NB4 (cell line): ENCODE measurements at regions not wholly inside any gene's neighbourhood (a gene's known extent, or its start where the extent isn't known, plus 50 kb on each side); places are given as distances from the start of the nearest gene placed in this dataset.

ENCODE experiments used
- DNase-seq: peaks from one replicate; pipeline ENCODE4 v3.0.0; 2010; ENCODE audit warnings: low read depth
- H3K4me3 ChIP-seq: one replicate; pipeline ENCODE4 v1.5.1; 2011; ENCODE audit warnings: mild to moderate bottlenecking, low read depth, low read length, moderate library complexity
- MYC ChIP-seq: IDR thresholded peaks from 2 replicates; pipeline ENCODE4 v1.6.1; 2011; ENCODE audit warnings: low read depth, low read length
- POLR2A ChIP-seq: IDR thresholded peaks from 2 replicates; pipeline ENCODE4 v1.6.1; 2011; ENCODE audit warnings: mild to moderate bottlenecking; ENCODE audit not compliant: insufficient read length; ENCODE audit errors: extremely low read depth
- TF ChIP-seq, protein P1 (sequence below): IDR thresholded peaks from 2 replicates; pipeline ENCODE4 v1.6.1; 2011; ENCODE audit warnings: low read depth, low read length
- TF ChIP-seq, protein P2 (sequence below): IDR thresholded peaks from one replicate; pipeline ENCODE4 v1.5.1; 2012; ENCODE audit warnings: low read depth, low read length

DNA sequence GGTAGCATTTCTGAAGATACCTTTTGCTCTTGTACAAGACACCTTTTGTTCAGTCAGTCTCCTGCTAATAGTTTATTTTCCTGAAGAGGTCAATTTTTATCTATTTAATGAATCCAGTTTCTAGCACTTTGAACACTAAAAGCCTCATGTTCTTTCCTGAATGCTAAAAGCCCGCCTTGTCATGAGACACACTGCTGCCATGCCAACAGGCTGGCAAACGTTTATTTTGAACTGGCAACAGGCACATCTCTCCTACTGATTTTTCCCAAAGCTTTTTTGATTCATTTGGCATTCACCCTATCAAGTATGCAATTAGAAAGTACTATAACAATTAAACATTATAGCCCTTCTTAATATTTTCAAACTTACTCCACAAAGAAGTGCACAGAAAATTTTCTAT is 421.2 kb upstream of the EYS start:
- TF ChIP-seq, protein P1, sequence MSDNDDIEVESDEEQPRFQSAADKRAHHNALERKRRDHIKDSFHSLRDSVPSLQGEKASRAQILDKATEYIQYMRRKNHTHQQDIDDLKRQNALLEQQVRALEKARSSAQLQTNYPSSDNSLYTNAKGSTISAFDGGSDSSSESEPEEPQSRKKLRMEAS: no peak
- no peak for TF ChIP-seq MYC
- TF ChIP-seq, protein P2, sequence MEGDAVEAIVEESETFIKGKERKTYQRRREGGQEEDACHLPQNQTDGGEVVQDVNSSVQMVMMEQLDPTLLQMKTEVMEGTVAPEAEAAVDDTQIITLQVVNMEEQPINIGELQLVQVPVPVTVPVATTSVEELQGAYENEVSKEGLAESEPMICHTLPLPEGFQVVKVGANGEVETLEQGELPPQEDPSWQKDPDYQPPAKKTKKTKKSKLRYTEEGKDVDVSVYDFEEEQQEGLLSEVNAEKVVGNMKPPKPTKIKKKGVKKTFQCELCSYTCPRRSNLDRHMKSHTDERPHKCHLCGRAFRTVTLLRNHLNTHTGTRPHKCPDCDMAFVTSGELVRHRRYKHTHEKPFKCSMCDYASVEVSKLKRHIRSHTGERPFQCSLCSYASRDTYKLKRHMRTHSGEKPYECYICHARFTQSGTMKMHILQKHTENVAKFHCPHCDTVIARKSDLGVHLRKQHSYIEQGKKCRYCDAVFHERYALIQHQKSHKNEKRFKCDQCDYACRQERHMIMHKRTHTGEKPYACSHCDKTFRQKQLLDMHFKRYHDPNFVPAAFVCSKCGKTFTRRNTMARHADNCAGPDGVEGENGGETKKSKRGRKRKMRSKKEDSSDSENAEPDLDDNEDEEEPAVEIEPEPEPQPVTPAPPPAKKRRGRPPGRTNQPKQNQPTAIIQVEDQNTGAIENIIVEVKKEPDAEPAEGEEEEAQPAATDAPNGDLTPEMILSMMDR: no peak
- TF ChIP-seq POLR2A: no peak
- DNase-seq: no peak
- no peak overlapping the region for H3K4me3 ChIP-seq

DNA sequence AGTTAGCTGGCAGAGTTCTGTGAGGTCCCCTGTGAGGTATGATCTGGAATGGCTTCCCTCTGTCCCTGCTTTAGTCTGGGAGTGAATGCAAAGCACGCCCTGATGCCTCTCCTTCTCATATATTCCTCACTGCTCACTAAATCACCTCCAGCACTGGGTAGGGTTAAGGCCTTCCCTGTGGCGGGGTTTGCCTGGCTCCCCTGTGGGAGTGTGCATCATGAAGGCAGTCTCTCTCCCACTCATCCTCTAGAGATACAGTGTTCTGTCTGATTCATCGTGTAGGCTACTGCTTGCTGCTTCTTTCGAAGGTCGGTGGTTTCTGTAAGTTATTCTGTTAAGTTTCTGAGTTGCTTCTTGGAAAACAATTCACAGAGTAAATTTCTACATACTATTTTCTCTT is 420.0 kb upstream of the EYS start:
- no peak overlapping the region for H3K4me3 ChIP-seq
- TF ChIP-seq, protein P1: no peak
- no peak for TF ChIP-seq POLR2A
- no peak for TF ChIP-seq MYC
- TF ChIP-seq, protein P2: no peak
- DNase-seq: no peak

DNA sequence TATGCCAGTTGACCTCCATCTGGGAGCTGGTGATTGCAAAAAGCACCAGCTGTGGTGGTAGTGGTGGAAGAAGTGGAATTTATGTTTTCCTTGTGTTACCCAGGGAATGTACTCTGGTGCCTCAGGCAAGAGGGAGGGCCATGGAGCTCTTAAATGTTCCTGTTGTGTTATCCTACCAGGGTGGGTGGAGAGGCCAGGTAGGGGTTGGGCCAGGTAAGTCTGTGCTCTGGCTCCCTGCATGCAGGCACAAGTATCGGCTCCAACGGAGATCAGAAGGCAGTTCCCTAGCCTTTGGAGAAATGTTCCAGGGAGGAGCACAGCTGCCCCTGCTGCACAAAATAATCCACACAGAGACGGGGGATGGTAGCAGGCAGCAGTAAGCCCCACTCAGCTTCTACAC is 419.3 kb upstream of the EYS start:
- H3K4me3 ChIP-seq: no peak overlapping the region
- TF ChIP-seq, protein P2: no peak
- TF ChIP-seq POLR2A (no peak), MYC (no peak)
- TF ChIP-seq, protein P1: no peak
- no peak for DNase-seq

DNA sequence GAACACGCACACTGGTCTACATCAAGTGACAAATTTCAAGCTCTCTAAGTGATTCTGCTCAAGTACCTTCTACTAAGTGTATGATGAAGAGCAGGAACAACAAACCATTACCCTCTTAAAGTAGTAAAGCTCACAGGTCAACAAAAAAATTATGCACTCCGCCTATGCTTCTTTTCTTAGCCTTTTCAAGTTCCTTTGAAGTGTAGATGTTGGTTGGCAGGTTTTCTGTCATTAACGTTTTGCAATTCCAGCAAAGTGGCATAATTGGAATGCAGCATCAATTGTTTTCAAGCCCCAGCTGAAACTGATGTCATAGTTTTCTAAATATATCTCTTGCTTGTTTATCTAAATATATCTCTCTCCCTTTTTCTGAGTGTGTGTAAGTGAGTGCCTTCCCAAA is 396.9 kb upstream of the EYS start:
- DNase-seq: no peak
- TF ChIP-seq, protein P1: no peak
- TF ChIP-seq, protein P2: no peak
- no peak for TF ChIP-seq MYC
- no peak overlapping the region for H3K4me3 ChIP-seq

DNA sequence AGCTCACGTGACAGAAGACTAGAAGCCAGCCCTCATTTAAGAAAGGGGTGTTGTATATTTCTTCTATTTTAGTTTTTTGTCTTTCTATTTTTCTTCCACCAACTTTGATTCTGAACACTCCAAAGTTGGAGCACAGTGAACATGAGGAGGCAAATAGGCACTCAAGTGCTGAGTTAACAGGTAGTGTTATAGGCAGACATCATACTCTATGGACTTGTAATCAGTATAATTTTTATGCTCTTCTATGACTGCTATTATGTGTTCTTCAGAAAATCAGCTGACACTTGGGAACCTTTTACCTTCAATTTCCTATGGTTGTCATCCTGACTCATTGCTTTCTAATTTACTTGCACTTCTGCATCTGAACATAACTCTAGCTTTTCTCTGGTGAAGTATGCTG is 396.3 kb upstream of the EYS start:
- no peak overlapping the region for H3K4me3 ChIP-seq
- DNase-seq: no peak
- TF ChIP-seq, protein P1: no peak
- TF ChIP-seq, protein P2: no peak
- TF ChIP-seq POLR2A (no peak), MYC (no peak)

DNA sequence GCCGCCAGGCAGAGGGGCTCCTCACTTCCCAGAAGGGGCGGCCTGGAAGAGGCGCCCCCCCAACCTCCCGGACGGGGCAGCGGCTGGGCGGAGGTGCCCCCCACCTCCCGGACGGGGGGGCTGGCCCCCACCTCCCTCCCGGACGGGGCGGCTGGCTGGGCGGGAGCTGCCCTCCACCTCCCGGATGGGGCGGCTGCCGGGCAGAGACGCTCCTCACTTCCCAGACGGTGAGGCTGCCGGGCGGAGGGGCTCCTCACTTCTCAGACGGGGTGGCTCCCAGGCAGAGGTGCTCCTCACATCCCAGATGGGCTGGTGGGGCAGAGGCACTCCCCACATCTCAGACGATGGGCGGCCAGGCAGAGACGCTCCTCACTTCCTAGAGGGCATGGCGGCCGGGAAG is 389.7 kb upstream of the EYS start:
- no peak for DNase-seq
- TF ChIP-seq, protein P1: no peak
- TF ChIP-seq, protein P2: no peak
- TF ChIP-seq POLR2A: no peak
- TF ChIP-seq MYC: no peak
- H3K4me3 ChIP-seq: no peak overlapping the region
